Uterus (tissue), 2 donors: ENCODE measurements at regions not wholly inside any gene's neighbourhood (a gene's known extent, or its start where the extent isn't known, plus 50 kb on each side); places are given as distances from the start of the nearest gene placed in this dataset.

Experiments
- CTCF ChIP-seq, 4 experiments: fragments of 200-600 bp in 2 of 4; fragments of 450-650 bp in 2 of 4; sonication (generic) in 2 of 4; IDR thresholded peaks; one replicate each; pipeline ENCODE4 v1.5.1; 2016 to 2019; ENCODE audit warnings: antibody characterized with exemption in 4 of 4, mild to moderate bottlenecking in 2 of 4, moderate library complexity in 1 of 4
- POLR2A ChIP-seq, 2 donors: fragments of 450-650 bp; IDR thresholded peaks; one replicate each; pipeline ENCODE4 v1.6.1; 2016; ENCODE audit warnings: antibody characterized with exemption in 2 of 2, mild to moderate bottlenecking in 1 of 2, moderate library complexity in 1 of 2

GRCh38 chr2:4522498-4523421 is 819.4 kb downstream of the DCDC2C start:
- TF ChIP-seq CTCF (IDR thresholded peaks at IDR 0.05) (no peak), POLR2A (IDR thresholded peaks at IDR 0.05) (no peak)
